Subcutaneous abdominal adipose tissue (tissue), 5 donors: ENCODE measurements at regions not wholly inside any gene's neighbourhood (a gene's known extent, or its start where the extent isn't known, plus 50 kb on each side); places are given as distances from the start of the nearest gene placed in this dataset.
A peak's percentile ranks its signal among the peaks of the same experiment; 100 is the strongest.

ENCODE experiments used
- H3K27ac ChIP-seq: one replicate; pipeline ENCODE4 v1.7.0; 2013; ENCODE audit warnings: low read depth, mild to moderate bottlenecking, inconsistent platforms, low read length, moderate library complexity
- H3K27me3 ChIP-seq, 5 donors: one replicate each; pipeline ENCODE4 v1.7.0; 2013; ENCODE audit warnings: low read length in 5 of 5, inconsistent platforms in 1 of 5; ENCODE audit not compliant: control insufficient read depth in 5 of 5, insufficient read depth in 4 of 5
- H3K36me3 ChIP-seq, 5 donors: one replicate each; pipeline ENCODE4 v1.7.0; 2013; ENCODE audit warnings: low read length in 5 of 5; ENCODE audit not compliant: control insufficient read depth in 5 of 5, insufficient read depth in 5 of 5
- H3K4me1 ChIP-seq, 5 donors: one replicate each; pipeline ENCODE4 v1.7.0; 2013; ENCODE audit warnings: low read length in 5 of 5, mild to moderate bottlenecking in 3 of 5, moderate library complexity in 1 of 5; ENCODE audit not compliant: control insufficient read depth in 5 of 5, insufficient read depth in 5 of 5
- H3K4me3 ChIP-seq, 5 donors: one replicate each; pipeline ENCODE4 v1.7.0; 2013; ENCODE audit warnings: low read length in 5 of 5, low read depth in 1 of 5
- H3K9ac ChIP-seq, 5 donors: one replicate each; pipeline ENCODE4 v1.7.0; 2013; ENCODE audit warnings: low read length in 5 of 5, mild to moderate bottlenecking in 4 of 5, moderate library complexity in 3 of 5
- H3K9me3 ChIP-seq, 5 donors: one replicate each; pipeline ENCODE4 v1.7.0; 2013; ENCODE audit warnings: low read length in 5 of 5; ENCODE audit not compliant: control insufficient read depth in 5 of 5
- donor health status: healthy.
- donor health status: healthy.
- donor health status: healthy.
- donor health status: healthy.
- donor health status: healthy.

- Histone ChIP-seq H3K4me1 (no peaks in the 10 kb centered on the region), H3K4me3 (no peak overlapping the region), H3K9ac (no peak overlapping the region), H3K27ac (no peak overlapping the region), H3K27me3 (no peaks in the 10 kb centered on the region), H3K36me3 (no peaks in the 10 kb centered on the region), H3K9me3 (peaks cover 2 to 11% (median 8%) of the 10 kb centered on the region in 5 donors)
Measured at GRCh38 chr4:33512397-33512796, 2731.9 kb downstream of the ARAP2 start.

GRCh38 chr4:33518856-33519255, 2725.5 kb downstream of the ARAP2 start:
- Histone ChIP-seq H3K9me3 (peaks cover 2 to 11% (median 7%) of the 10 kb centered on the region in 5 donors), H3K4me3 (no peak overlapping the region), H3K27me3 (no peaks in the 10 kb centered on the region), H3K36me3 (no peaks in the 10 kb centered on the region), H3K4me1 (no peaks in the 10 kb centered on the region), H3K27ac (no peak overlapping the region), H3K9ac (no peak overlapping the region)

GRCh38 chr4:33532821-33533220, 2711.5 kb downstream of the ARAP2 start:
- no peaks in the 10 kb centered on the region for H3K4me1 ChIP-seq
- no peaks in the 10 kb centered on the region for H3K36me3 ChIP-seq
- no peak overlapping the region for H3K4me3 ChIP-seq
- no peak overlapping the region for H3K27ac ChIP-seq
- H3K27me3 ChIP-seq: no peaks in the 10 kb centered on the region
- H3K9me3 ChIP-seq: no peaks in the 10 kb centered on the region
- no peak overlapping the region for H3K9ac ChIP-seq

- no peaks in the 10 kb centered on the region for H3K9me3 ChIP-seq
- H3K27ac ChIP-seq: no peak overlapping the region
- no peak overlapping the region for H3K9ac ChIP-seq
- H3K4me1 ChIP-seq: no peaks in the 10 kb centered on the region
- no peaks in the 10 kb centered on the region for H3K36me3 ChIP-seq
- no peak overlapping the region for H3K4me3 ChIP-seq
- H3K27me3 ChIP-seq: no peaks in the 10 kb centered on the region
Measured at GRCh38 chr4:33536898-33537297, 2707.4 kb downstream of the ARAP2 start.

GRCh38 chr4:33537527-33537926, 2706.8 kb downstream of the ARAP2 start:
- Histone ChIP-seq H3K27ac (no peak overlapping the region), H3K9me3 (no peaks in the 10 kb centered on the region), H3K4me1 (no peaks in the 10 kb centered on the region), H3K9ac (no peak overlapping the region), H3K4me3 (no peak overlapping the region), H3K36me3 (no peaks in the 10 kb centered on the region), H3K27me3 (no peaks in the 10 kb centered on the region)

- Histone ChIP-seq H3K4me3 (peak overlapping the region in 1 of 5 donors; percentile 33), H3K4me1 (no peaks in the 10 kb centered on the region), H3K36me3 (no peaks in the 10 kb centered on the region), H3K27ac (no peak overlapping the region), H3K9ac (no peak overlapping the region), H3K9me3 (peaks cover 8 to 26% (median 18%) of the 10 kb centered on the region in 5 donors), H3K27me3 (no peaks in the 10 kb centered on the region)
Measured at GRCh38 chr4:33543941-33544450, 2700.3 kb downstream of the ARAP2 start.

GRCh38 chr4:33551244-33551643, 2693.1 kb downstream of the ARAP2 start:
- Histone ChIP-seq H3K4me1 (no peaks in the 10 kb centered on the region), H3K27me3 (no peaks in the 10 kb centered on the region), H3K4me3 (no peak overlapping the region), H3K9ac (no peak overlapping the region), H3K9me3 (peaks cover 3 to 7% (median 4%) of the 10 kb centered on the region in 5 donors), H3K36me3 (no peaks in the 10 kb centered on the region), H3K27ac (no peak overlapping the region)

GRCh38 chr4:33561259-33561658, 2683.1 kb downstream of the ARAP2 start:
- no peak overlapping the region for H3K27ac ChIP-seq
- no peak overlapping the region for H3K4me3 ChIP-seq
- H3K9me3 ChIP-seq: peaks cover 0 to 4% (median 0%) of the 10 kb centered on the region in 5 donors
- H3K9ac ChIP-seq: no peak overlapping the region
- H3K4me1 ChIP-seq: no peaks in the 10 kb centered on the region
- H3K36me3 ChIP-seq: no peaks in the 10 kb centered on the region
- H3K27me3 ChIP-seq: no peaks in the 10 kb centered on the region

- Histone ChIP-seq H3K27me3 (no peaks in the 10 kb centered on the region), H3K27ac (no peak overlapping the region), H3K36me3 (no peaks in the 10 kb centered on the region), H3K9ac (no peak overlapping the region), H3K9me3 (no peaks in the 10 kb centered on the region), H3K4me3 (no peak overlapping the region), H3K4me1 (no peaks in the 10 kb centered on the region)
Measured at GRCh38 chr4:33566649-33567048, 2677.7 kb downstream of the ARAP2 start.

GRCh38 chr4:33577791-33578190, 2666.5 kb downstream of the ARAP2 start:
- Histone ChIP-seq H3K4me3 (no peak overlapping the region), H3K27ac (no peak overlapping the region), H3K4me1 (no peaks in the 10 kb centered on the region), H3K9me3 (no peaks in the 10 kb centered on the region), H3K27me3 (no peaks in the 10 kb centered on the region), H3K9ac (no peak overlapping the region), H3K36me3 (no peaks in the 10 kb centered on the region)

- Histone ChIP-seq H3K27ac (no peak overlapping the region), H3K4me1 (no peaks in the 10 kb centered on the region), H3K9me3 (no peaks in the 10 kb centered on the region), H3K36me3 (no peaks in the 10 kb centered on the region), H3K4me3 (no peak overlapping the region), H3K9ac (no peak overlapping the region), H3K27me3 (no peaks in the 10 kb centered on the region)
Measured at GRCh38 chr4:33579951-33580350, 2664.4 kb downstream of the ARAP2 start.
